ENCODE measurements at regions not wholly inside any gene's neighbourhood (a gene's known extent, or its start where the extent isn't known, plus 50 kb on each side); places are given as distances from the start of the nearest gene placed in this dataset.

DNA sequence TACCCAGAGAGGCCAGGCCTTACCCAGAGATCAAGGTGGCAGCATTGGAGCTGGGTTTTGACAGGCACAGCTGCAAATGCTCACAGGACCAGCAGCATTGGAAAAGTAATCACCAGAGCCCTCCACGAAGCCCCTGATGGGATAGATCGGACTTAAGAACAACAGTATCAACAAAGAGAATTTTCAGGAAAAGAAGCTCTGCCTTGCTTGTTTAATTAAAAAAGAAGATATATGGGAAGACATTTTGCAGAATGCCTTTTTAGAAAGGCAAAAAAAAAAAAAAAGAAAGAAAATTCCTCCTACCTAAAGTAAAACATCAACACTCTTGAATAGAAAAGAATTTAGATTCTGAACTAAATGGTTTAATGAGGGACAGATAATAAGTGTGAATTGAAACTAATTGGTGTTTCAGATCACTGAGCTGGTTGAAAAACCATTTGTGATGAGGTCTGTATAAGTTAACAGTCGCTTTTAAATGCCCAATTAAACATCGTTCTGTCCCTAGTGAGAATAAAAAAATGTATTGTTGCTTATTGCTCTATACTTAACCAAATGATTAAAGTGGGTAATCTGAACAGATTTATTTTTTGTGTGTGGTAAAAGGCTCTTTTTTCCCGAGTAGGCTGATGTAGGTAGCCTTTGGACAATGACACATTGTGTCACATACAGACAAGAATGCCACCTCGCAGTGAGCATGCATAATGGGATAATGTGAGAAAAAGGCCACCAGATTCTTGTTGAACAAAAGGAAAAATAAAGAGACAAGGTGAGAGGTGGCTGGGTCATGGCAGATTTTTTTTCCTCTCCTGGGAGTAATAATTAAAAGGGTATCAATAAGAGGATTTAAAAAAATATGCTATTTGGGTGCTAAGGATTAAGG, 93.0 kb upstream of the ARGLU1 start:
- 92% methylated on average over 6 of the region's 6 CpGs for WGBS
- no peaks in the 10 kb centered on the region for H3K36me3 ChIP-seq (ENCODE audit: control insufficient read depth in 2 of 2, insufficient read depth in 2 of 2, low read length in 1 of 2)
- H3K9me3 ChIP-seq (ENCODE audit: control insufficient read depth in 2 of 2, insufficient read depth in 1 of 2, low read length in 1 of 2) = no peaks in the 10 kb centered on the region

DNA sequence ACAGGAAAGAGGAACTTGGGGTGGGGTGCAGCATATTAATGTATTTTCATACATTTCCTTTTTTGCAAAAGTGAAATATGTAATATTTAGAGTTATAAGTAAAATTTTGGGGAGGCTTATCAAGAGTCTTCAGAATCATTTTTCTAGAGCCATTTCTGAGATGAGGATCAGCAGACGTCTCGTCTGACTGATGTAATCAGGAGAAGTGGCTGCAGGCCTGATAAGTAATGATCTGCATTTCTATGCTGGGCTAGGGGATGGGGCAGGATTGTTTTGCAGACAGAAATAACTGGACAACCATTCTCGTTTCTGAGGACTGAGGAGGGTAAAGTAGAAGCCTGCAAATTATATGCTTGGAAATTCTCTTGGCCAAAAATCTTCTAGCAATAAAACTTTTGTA, 89.2 kb upstream of the ARGLU1 start:
- no peaks in the 10 kb centered on the region for H3K36me3 ChIP-seq (ENCODE audit: control insufficient read depth in 2 of 2, insufficient read depth in 2 of 2, low read length in 1 of 2)
- no peaks in the 10 kb centered on the region for H3K4me1 ChIP-seq (ENCODE audit: control insufficient read depth in 2 of 2, insufficient read depth in 2 of 2, low read length in 2 of 2)
- 77% methylated on average over 3 of the region's 3 CpGs for WGBS
- DNase-seq (ENCODE audit: low read depth in 6 of 9, low spot score in 9 of 9) = no peak
- no peaks in the 10 kb centered on the region for H3K27me3 ChIP-seq (ENCODE audit: control insufficient read depth in 2 of 2, insufficient read depth in 1 of 2, low read length in 1 of 2)
- H3K9me3 ChIP-seq (ENCODE audit: control insufficient read depth in 2 of 2, insufficient read depth in 1 of 2, low read length in 1 of 2) = no peaks in the 10 kb centered on the region
- H3K4me3 ChIP-seq (ENCODE audit: low read length in 2 of 2) = no peak overlapping the region
- no peak overlapping the region for H3K27ac ChIP-seq (ENCODE audit: low read depth in 1 of 2, low read length in 1 of 2)

More for the DNA sequence above, 93.0 kb upstream of the ARGLU1 start:
- H3K27ac ChIP-seq (ENCODE audit: low read depth in 1 of 2, low read length in 1 of 2) = no peak overlapping the region
- no peaks in the 10 kb centered on the region for H3K27me3 ChIP-seq (ENCODE audit: control insufficient read depth in 2 of 2, insufficient read depth in 1 of 2, low read length in 1 of 2)
- no peak overlapping the region for H3K4me3 ChIP-seq (ENCODE audit: low read length in 2 of 2)
- no peaks in the 10 kb centered on the region for H3K4me1 ChIP-seq (ENCODE audit: control insufficient read depth in 2 of 2, insufficient read depth in 2 of 2, low read length in 2 of 2)
- no peak for DNase-seq (ENCODE audit: low read depth in 6 of 9, low spot score in 9 of 9)

DNA sequence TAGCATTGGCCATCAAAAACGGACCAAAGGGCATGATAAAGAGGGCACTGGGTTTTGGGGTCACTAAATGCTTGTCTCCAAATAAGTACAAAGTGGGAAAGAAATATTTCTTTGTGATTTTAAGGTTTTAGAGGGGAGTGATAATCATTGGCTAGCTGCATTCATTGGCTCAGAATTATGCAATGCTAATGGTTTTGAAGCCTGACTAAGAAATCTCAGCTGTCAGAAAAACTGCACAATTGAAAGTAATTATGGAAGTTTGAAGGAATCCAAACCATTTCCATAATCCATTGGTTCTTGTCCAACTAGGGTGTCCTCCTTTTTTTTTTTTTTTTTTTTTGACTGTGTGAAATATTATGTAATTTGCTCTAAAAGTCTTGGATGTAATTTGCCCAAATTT, 88.2 kb upstream of the ARGLU1 start:
- no peak for DNase-seq (ENCODE audit: low read depth in 6 of 9, low spot score in 9 of 9)
- no peaks in the 10 kb centered on the region for H3K36me3 ChIP-seq (ENCODE audit: control insufficient read depth in 2 of 2, insufficient read depth in 2 of 2, low read length in 1 of 2)
- H3K4me1 ChIP-seq (ENCODE audit: control insufficient read depth in 2 of 2, insufficient read depth in 2 of 2, low read length in 2 of 2) = no peaks in the 10 kb centered on the region
- WGBS = 71% methylated on average over 1 of the region's 1 CpG
- H3K4me3 ChIP-seq (ENCODE audit: low read length in 2 of 2) = no peak overlapping the region
- no peaks in the 10 kb centered on the region for H3K27me3 ChIP-seq (ENCODE audit: control insufficient read depth in 2 of 2, insufficient read depth in 1 of 2, low read length in 1 of 2)
- no peak overlapping the region for H3K27ac ChIP-seq (ENCODE audit: low read depth in 1 of 2, low read length in 1 of 2)
- H3K9me3 ChIP-seq (ENCODE audit: control insufficient read depth in 2 of 2, insufficient read depth in 1 of 2, low read length in 1 of 2) = no peaks in the 10 kb centered on the region

DNA sequence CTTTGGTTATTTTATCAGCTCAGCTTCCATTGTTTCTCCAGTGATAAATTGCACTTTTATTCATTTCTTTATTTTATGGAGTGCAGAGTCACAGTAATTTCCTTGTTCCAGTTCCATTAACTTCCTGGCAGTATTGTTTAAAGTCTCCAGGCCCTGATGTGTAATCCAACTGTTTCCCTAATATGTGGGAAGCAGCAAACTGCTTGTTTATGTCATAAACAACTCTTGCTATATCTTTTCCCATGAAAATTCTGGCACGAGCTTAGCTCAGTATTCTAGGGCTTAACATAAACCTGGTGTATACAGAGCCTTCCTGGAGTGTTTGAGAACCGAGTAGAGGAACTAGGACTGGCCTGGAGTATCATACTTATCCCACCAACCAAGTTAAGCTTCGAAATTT, 83.5 kb upstream of the ARGLU1 start:
- H3K27ac ChIP-seq (ENCODE audit: low read depth in 1 of 2, low read length in 1 of 2) = no peak overlapping the region
- no peaks in the 10 kb centered on the region for H3K36me3 ChIP-seq (ENCODE audit: control insufficient read depth in 2 of 2, insufficient read depth in 2 of 2, low read length in 1 of 2)
- DNase-seq (ENCODE audit: low read depth in 6 of 9, low spot score in 9 of 9) = no peak
- no peak overlapping the region for H3K4me3 ChIP-seq (ENCODE audit: low read length in 2 of 2)
- H3K27me3 ChIP-seq (ENCODE audit: control insufficient read depth in 2 of 2, insufficient read depth in 1 of 2, low read length in 1 of 2) = no peaks in the 10 kb centered on the region
- 87% methylated on average over 3 of the region's 3 CpGs for WGBS
- H3K9me3 ChIP-seq (ENCODE audit: control insufficient read depth in 2 of 2, insufficient read depth in 1 of 2, low read length in 1 of 2) = peaks cover 0 to 5% of the 10 kb centered on the region in 2 donors
- H3K4me1 ChIP-seq (ENCODE audit: control insufficient read depth in 2 of 2, insufficient read depth in 2 of 2, low read length in 2 of 2) = no peaks in the 10 kb centered on the region

DNA sequence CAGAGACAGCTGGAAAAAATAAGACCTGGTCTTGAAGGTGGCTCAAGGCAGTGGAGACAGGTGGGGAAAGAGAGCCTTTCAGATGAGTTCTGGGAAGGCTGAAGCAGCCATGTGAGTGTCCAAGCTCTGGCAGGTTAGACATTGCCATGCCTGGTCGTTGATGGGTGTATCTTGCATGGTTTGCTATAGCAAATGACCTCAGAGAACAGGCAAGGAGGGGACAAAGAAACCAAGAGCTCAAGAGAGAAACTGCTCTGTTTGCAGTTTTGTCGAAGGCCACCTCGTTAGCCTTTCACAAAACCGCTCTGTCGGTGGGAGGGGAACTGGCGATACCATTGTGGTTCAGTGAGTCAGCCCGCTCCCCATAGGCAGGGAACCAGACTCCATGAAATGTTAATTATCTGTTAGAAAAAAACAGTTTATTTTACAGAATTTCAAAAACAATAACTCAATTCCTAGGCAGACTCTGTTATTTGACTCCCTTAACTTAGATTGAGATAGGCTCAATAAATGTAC, 82.8 kb upstream of the ARGLU1 start:
- H3K9me3 ChIP-seq (ENCODE audit: control insufficient read depth in 2 of 2, insufficient read depth in 1 of 2, low read length in 1 of 2) = peaks cover 0 to 5% of the 10 kb centered on the region in 2 donors
- H3K27me3 ChIP-seq (ENCODE audit: control insufficient read depth in 2 of 2, insufficient read depth in 1 of 2, low read length in 1 of 2) = no peaks in the 10 kb centered on the region
- WGBS = 93% methylated on average over 7 of the region's 7 CpGs
- no peak overlapping the region for H3K4me3 ChIP-seq (ENCODE audit: low read length in 2 of 2)
- no peak overlapping the region for H3K27ac ChIP-seq (ENCODE audit: low read depth in 1 of 2, low read length in 1 of 2)
- H3K4me1 ChIP-seq (ENCODE audit: control insufficient read depth in 2 of 2, insufficient read depth in 2 of 2, low read length in 2 of 2) = no peaks in the 10 kb centered on the region
- H3K36me3 ChIP-seq (ENCODE audit: control insufficient read depth in 2 of 2, insufficient read depth in 2 of 2, low read length in 1 of 2) = no peaks in the 10 kb centered on the region
- no peak for DNase-seq (ENCODE audit: low read depth in 6 of 9, low spot score in 9 of 9)

DNA sequence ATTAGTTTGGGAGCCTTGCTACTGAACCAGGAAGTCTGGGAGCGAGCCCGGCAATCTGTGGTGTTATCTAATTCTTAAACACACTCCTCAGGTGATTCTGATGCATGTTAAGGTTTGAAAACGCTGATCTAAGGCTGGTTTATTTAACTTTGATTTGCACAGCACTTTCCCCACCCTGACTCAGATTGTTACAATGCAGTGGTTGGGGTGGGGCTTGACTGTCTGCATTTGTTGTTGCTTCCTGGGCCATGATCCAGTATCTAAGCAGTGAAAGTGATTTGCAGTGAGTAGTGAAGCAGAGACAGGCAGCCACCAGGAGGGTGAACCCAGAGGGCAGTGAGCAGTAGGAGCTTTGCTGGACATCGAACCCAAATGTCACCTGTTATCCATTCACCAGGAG, 81.6 kb upstream of the ARGLU1 start:
- peaks cover 0 to 5% of the 10 kb centered on the region in 2 donors for H3K9me3 ChIP-seq (ENCODE audit: control insufficient read depth in 2 of 2, insufficient read depth in 1 of 2, low read length in 1 of 2)
- H3K4me1 ChIP-seq (ENCODE audit: control insufficient read depth in 2 of 2, insufficient read depth in 2 of 2, low read length in 2 of 2) = no peaks in the 10 kb centered on the region
- H3K27ac ChIP-seq (ENCODE audit: low read depth in 1 of 2, low read length in 1 of 2) = no peak overlapping the region
- no peak overlapping the region for H3K4me3 ChIP-seq (ENCODE audit: low read length in 2 of 2)
- no peaks in the 10 kb centered on the region for H3K36me3 ChIP-seq (ENCODE audit: control insufficient read depth in 2 of 2, insufficient read depth in 2 of 2, low read length in 1 of 2)
- H3K27me3 ChIP-seq (ENCODE audit: control insufficient read depth in 2 of 2, insufficient read depth in 1 of 2, low read length in 1 of 2) = no peaks in the 10 kb centered on the region
- no peak for DNase-seq (ENCODE audit: low read depth in 6 of 9, low spot score in 9 of 9)
- WGBS = 91% methylated on average over 4 of the region's 4 CpGs

DNA sequence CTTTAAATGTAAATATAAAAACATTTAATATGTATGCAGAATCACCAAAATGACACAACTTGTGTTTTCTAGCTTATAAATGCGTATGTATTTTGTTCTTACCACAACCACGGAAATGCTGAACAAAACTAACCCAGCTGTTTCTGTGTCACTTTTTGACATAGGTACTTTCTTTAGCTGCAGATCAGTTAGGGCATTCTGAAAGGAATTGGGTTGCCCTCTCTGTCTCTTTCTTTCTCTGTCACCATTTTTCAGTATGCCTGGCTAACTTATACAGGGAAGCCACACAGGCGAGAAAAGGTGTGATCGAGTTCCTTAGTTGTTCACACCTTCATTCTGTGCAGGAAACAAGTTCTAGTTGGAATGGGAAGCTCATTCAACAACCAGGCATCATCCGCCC, 72.6 kb upstream of the ARGLU1 start:
- peak in 3 of 9 donors; percentile 6 to 30 (median 7) for DNase-seq (ENCODE audit: low read depth in 6 of 9, low spot score in 9 of 9)
- Histone ChIP-seq H3K4me3 (ENCODE audit: low read length in 2 of 2) (no peak overlapping the region), H3K36me3 (ENCODE audit: control insufficient read depth in 2 of 2, insufficient read depth in 2 of 2, low read length in 1 of 2) (no peaks in the 10 kb centered on the region), H3K9me3 (ENCODE audit: control insufficient read depth in 2 of 2, insufficient read depth in 1 of 2, low read length in 1 of 2) (no peaks in the 10 kb centered on the region), H3K27me3 (ENCODE audit: control insufficient read depth in 2 of 2, insufficient read depth in 1 of 2, low read length in 1 of 2) (no peaks in the 10 kb centered on the region), H3K4me1 (ENCODE audit: control insufficient read depth in 2 of 2, insufficient read depth in 2 of 2, low read length in 2 of 2) (peaks cover 0 to 2% of the 10 kb centered on the region in 2 donors), H3K27ac (ENCODE audit: low read depth in 1 of 2, low read length in 1 of 2) (no peak overlapping the region)
- WGBS = 95% methylated on average over 5 of the region's 5 CpGs

DNA sequence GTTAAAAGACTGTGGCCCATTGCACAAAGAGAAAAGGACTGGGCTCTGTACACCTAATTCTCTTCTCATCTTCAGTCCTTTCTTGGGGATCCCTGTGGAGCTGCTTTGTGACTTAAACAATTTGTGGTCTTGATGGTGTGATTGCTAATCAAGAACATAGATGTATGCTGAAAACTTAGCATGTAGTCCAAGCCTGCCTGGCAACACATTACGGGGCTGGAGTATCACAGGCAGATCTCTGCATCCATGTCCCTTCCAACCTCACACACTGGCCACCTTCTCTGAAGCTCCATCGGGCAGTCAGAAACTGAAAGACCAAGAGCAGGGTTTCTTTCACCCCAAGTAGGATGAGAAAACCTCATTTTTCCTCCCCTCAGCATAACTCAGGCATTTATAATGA, 69.6 kb upstream of the ARGLU1 start:
- H3K27me3 ChIP-seq (ENCODE audit: control insufficient read depth in 2 of 2, insufficient read depth in 1 of 2, low read length in 1 of 2) = no peaks in the 10 kb centered on the region
- H3K4me1 ChIP-seq (ENCODE audit: control insufficient read depth in 2 of 2, insufficient read depth in 2 of 2, low read length in 2 of 2) = peaks cover 0 to 2% of the 10 kb centered on the region in 2 donors
- H3K4me3 ChIP-seq (ENCODE audit: low read length in 2 of 2) = no peak overlapping the region
- H3K36me3 ChIP-seq (ENCODE audit: control insufficient read depth in 2 of 2, insufficient read depth in 2 of 2, low read length in 1 of 2) = no peaks in the 10 kb centered on the region
- WGBS = 95% methylated on average over 2 of the region's 2 CpGs
- DNase-seq (ENCODE audit: low read depth in 6 of 9, low spot score in 9 of 9) = no peak
- H3K9me3 ChIP-seq (ENCODE audit: control insufficient read depth in 2 of 2, insufficient read depth in 1 of 2, low read length in 1 of 2) = no peaks in the 10 kb centered on the region
- H3K27ac ChIP-seq (ENCODE audit: low read depth in 1 of 2, low read length in 1 of 2) = no peak overlapping the region

DNA sequence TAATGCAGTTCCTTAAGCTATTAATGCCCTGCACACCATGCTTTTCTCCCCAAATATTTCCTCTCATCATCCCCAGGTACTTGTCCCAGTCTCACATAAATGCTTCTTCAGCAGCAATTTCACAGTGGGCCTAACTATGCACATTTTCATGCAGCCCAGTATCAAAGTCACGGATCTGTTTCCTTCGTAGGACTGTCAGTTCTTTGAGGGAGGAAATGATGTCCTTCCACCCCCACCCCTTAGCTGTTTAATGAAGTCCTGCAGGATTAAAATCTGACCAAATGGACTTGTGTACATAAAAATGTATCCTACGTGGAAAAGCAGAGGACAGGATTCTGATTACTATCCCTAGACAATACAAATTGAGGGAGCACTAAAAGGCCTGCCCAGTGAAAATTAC, 68.6 kb upstream of the ARGLU1 start:
- H3K36me3 ChIP-seq (ENCODE audit: control insufficient read depth in 2 of 2, insufficient read depth in 2 of 2, low read length in 1 of 2) = no peaks in the 10 kb centered on the region
- peaks cover 0 to 2% of the 10 kb centered on the region in 2 donors for H3K4me1 ChIP-seq (ENCODE audit: control insufficient read depth in 2 of 2, insufficient read depth in 2 of 2, low read length in 2 of 2)
- H3K9me3 ChIP-seq (ENCODE audit: control insufficient read depth in 2 of 2, insufficient read depth in 1 of 2, low read length in 1 of 2) = no peaks in the 10 kb centered on the region
- no peak overlapping the region for H3K27ac ChIP-seq (ENCODE audit: low read depth in 1 of 2, low read length in 1 of 2)
- WGBS = 97% methylated on average over 3 of the region's 3 CpGs
- H3K27me3 ChIP-seq (ENCODE audit: control insufficient read depth in 2 of 2, insufficient read depth in 1 of 2, low read length in 1 of 2) = no peaks in the 10 kb centered on the region
- DNase-seq (ENCODE audit: low read depth in 6 of 9, low spot score in 9 of 9) = no peak
- no peak overlapping the region for H3K4me3 ChIP-seq (ENCODE audit: low read length in 2 of 2)
